ENCODE measurements at regions not wholly inside any gene's neighbourhood (a gene's known extent, or its start where the extent isn't known, plus 50 kb on each side); places are given as distances from the start of the nearest gene placed in this dataset.

DNA sequence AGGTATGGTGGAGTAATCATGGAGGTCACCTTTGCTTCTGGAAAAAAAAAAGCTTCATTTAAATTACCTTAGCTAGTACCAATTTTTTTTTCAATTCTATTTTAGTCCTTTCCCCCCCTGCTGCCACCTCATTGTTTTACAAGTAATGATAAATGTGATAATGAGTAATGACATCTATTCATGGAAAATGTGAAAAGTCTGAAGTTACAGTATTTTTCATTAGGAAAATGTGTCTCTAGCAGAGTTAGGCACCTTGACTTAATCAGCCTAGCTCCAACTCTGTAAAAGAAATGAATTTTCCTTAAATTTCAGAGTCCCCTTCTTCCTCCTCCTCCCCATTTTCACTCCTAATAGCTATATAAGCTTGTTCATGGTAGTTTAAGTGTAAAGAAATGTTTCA lies 204.9 kb upstream of the USP25 start:
- Histone ChIP-seq H3K79me2 (ENCODE audit: control insufficient read depth, insufficient read depth, low read length, poor library complexity) (no peaks in the 10 kb centered on the region), H2BK5ac (ENCODE audit: low read depth, low read length, poor library complexity) (no peak overlapping the region), H2BK120ac (ENCODE audit: insufficient read depth, low read length, poor library complexity) (no peak overlapping the region), H3K4me1 (ENCODE audit: control insufficient read depth in 1 of 2, insufficient read depth in 2 of 2, low read length in 2 of 2) (no peaks in the 10 kb centered on the region), H3K23ac (ENCODE audit: low read length) (no peak overlapping the region), H4K8ac (ENCODE audit: low read depth, low read length) (no peak overlapping the region), H2BK12ac (ENCODE audit: low read length) (no peak overlapping the region), H3K27me3 (ENCODE audit: insufficient read depth, low read length) (no peaks in the 10 kb centered on the region), H3K4ac (ENCODE audit: low read depth, low read length) (no peak overlapping the region), H2AFZ (ENCODE audit: insufficient read depth, low read length, poor library complexity) (no peak overlapping the region), H4K91ac (ENCODE audit: low read depth, low read length) (no peak overlapping the region), H3K4me3 (ENCODE audit: low read depth, low read length) (no peak overlapping the region), H3K4me2 (ENCODE audit: low read length) (no peak overlapping the region), H3K18ac (ENCODE audit: low read length) (no peak overlapping the region), H2AK5ac (ENCODE audit: low read length) (no peak overlapping the region), H3K14ac (ENCODE audit: low read length) (no peak overlapping the region), H3K9ac (ENCODE audit: low read length) (no peak overlapping the region), H3K9me3 (ENCODE audit: insufficient read depth, low read depth, low read length) (peaks cover 2% of the 10 kb centered on the region), H3K79me1 (ENCODE audit: low read length) (no peaks in the 10 kb centered on the region), H4K12ac (ENCODE audit: low read depth, low read length) (no peak overlapping the region), H3K27ac (ENCODE audit: low read depth, low read length) (no peak overlapping the region), H3K36me3 (ENCODE audit: control insufficient read depth in 1 of 2, insufficient read depth in 2 of 2, low read length in 2 of 2) (no peaks in the 10 kb centered on the region)
- DNase-seq = no peak

DNA sequence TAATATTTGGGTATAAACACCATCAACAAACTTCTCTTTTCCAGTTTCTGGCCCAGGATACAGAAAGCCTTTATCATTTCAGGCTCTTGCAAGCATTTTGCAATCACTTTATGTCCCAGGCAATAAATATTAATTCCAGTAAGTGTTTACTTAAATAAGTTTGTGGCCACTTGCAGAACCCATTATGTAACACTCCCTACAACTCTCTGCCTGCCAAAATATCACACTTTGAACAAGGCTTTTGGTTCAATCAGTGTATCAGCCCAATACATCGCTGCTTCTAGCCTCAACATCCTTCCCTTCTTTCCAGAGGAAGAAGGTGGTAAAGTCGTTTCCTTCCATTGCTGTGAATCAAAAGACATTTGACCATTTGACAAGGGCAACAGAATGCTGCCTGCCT lies 203.0 kb upstream of the USP25 start:
- H2BK5ac ChIP-seq (ENCODE audit: low read depth, low read length, poor library complexity) = no peak overlapping the region
- H4K8ac ChIP-seq (ENCODE audit: low read depth, low read length) = no peak overlapping the region
- no peak overlapping the region for H4K91ac ChIP-seq (ENCODE audit: low read depth, low read length)
- H3K14ac ChIP-seq (ENCODE audit: low read length) = no peak overlapping the region
- H3K27me3 ChIP-seq (ENCODE audit: insufficient read depth, low read length) = no peaks in the 10 kb centered on the region
- H2AK5ac ChIP-seq (ENCODE audit: low read length) = no peak overlapping the region
- no peak overlapping the region for H3K4ac ChIP-seq (ENCODE audit: low read depth, low read length)
- no peaks in the 10 kb centered on the region for H3K79me1 ChIP-seq (ENCODE audit: low read length)
- no peak overlapping the region for H3K27ac ChIP-seq (ENCODE audit: low read depth, low read length)
- H4K12ac ChIP-seq (ENCODE audit: low read depth, low read length) = no peak overlapping the region
- no peak overlapping the region for H3K4me2 ChIP-seq (ENCODE audit: low read length)
- no peak overlapping the region for H3K9ac ChIP-seq (ENCODE audit: low read length)
- WGBS (ENCODE audit: extremely low coverage, insufficient coverage, insufficient read length) = no CpG with 5 or more reads among the region's 2 CpGs
- no peak overlapping the region for H2BK12ac ChIP-seq (ENCODE audit: low read length)
- H2BK120ac ChIP-seq (ENCODE audit: insufficient read depth, low read length, poor library complexity) = no peak overlapping the region
- no peaks in the 10 kb centered on the region for H3K9me3 ChIP-seq (ENCODE audit: insufficient read depth, low read depth, low read length)
- no peaks in the 10 kb centered on the region for H3K4me1 ChIP-seq (ENCODE audit: control insufficient read depth in 1 of 2, insufficient read depth in 2 of 2, low read length in 2 of 2)
- H2AFZ ChIP-seq (ENCODE audit: insufficient read depth, low read length, poor library complexity) = no peak overlapping the region
- no peak overlapping the region for H3K4me3 ChIP-seq (ENCODE audit: low read depth, low read length)
- H3K23ac ChIP-seq (ENCODE audit: low read length) = peak overlapping the region; percentile 80
- H3K36me3 ChIP-seq (ENCODE audit: control insufficient read depth in 1 of 2, insufficient read depth in 2 of 2, low read length in 2 of 2) = no peaks in the 10 kb centered on the region
- H3K18ac ChIP-seq (ENCODE audit: low read length) = no peak overlapping the region
- DNase-seq = no peak
- no peaks in the 10 kb centered on the region for H3K79me2 ChIP-seq (ENCODE audit: control insufficient read depth, insufficient read depth, low read length, poor library complexity)

DNA sequence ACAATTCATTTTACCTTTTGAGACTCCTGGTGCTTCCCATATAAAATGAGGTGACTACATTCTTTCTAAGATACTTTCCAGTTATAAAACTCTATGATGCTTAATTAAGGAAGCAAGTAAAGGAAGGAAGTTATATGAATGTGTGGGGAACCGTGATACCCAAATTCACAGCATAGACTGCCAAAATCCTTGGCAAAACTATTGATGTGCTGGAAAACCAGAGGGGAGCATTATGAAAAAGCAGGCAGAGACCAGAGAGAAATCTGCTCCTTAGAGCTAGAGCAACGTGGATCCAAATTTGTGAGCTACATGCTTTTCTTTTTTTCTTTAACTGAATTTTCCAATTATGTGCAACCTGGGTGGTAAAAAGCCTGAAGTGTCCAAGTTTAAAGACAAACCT lies 201.4 kb upstream of the USP25 start:
- H4K91ac ChIP-seq (ENCODE audit: low read depth, low read length) = no peak overlapping the region
- H3K27me3 ChIP-seq (ENCODE audit: insufficient read depth, low read length) = no peaks in the 10 kb centered on the region
- no peak overlapping the region for H2BK5ac ChIP-seq (ENCODE audit: low read depth, low read length, poor library complexity)
- no peak overlapping the region for H2BK12ac ChIP-seq (ENCODE audit: low read length)
- H3K4me3 ChIP-seq (ENCODE audit: low read depth, low read length) = no peak overlapping the region
- no peak overlapping the region for H3K9ac ChIP-seq (ENCODE audit: low read length)
- no peaks in the 10 kb centered on the region for H3K36me3 ChIP-seq (ENCODE audit: control insufficient read depth in 1 of 2, insufficient read depth in 2 of 2, low read length in 2 of 2)
- H2AFZ ChIP-seq (ENCODE audit: insufficient read depth, low read length, poor library complexity) = no peak overlapping the region
- DNase-seq = no peak
- H4K12ac ChIP-seq (ENCODE audit: low read depth, low read length) = no peak overlapping the region
- no peak overlapping the region for H2AK5ac ChIP-seq (ENCODE audit: low read length)
- H3K18ac ChIP-seq (ENCODE audit: low read length) = no peak overlapping the region
- H3K23ac ChIP-seq (ENCODE audit: low read length) = no peak overlapping the region
- no CpG with 5 or more reads among the region's 2 CpGs for WGBS (ENCODE audit: extremely low coverage, insufficient coverage, insufficient read length)
- H3K27ac ChIP-seq (ENCODE audit: low read depth, low read length) = no peak overlapping the region
- H3K4ac ChIP-seq (ENCODE audit: low read depth, low read length) = no peak overlapping the region
- H2BK120ac ChIP-seq (ENCODE audit: insufficient read depth, low read length, poor library complexity) = no peak overlapping the region
- H3K14ac ChIP-seq (ENCODE audit: low read length) = no peak overlapping the region
- H3K79me1 ChIP-seq (ENCODE audit: low read length) = no peaks in the 10 kb centered on the region
- H3K9me3 ChIP-seq (ENCODE audit: insufficient read depth, low read depth, low read length) = no peaks in the 10 kb centered on the region
- no peak overlapping the region for H3K4me2 ChIP-seq (ENCODE audit: low read length)
- H3K4me1 ChIP-seq (ENCODE audit: control insufficient read depth in 1 of 2, insufficient read depth in 2 of 2, low read length in 2 of 2) = no peaks in the 10 kb centered on the region
- H3K79me2 ChIP-seq (ENCODE audit: control insufficient read depth, insufficient read depth, low read length, poor library complexity) = no peaks in the 10 kb centered on the region
- no peak overlapping the region for H4K8ac ChIP-seq (ENCODE audit: low read depth, low read length)

DNA sequence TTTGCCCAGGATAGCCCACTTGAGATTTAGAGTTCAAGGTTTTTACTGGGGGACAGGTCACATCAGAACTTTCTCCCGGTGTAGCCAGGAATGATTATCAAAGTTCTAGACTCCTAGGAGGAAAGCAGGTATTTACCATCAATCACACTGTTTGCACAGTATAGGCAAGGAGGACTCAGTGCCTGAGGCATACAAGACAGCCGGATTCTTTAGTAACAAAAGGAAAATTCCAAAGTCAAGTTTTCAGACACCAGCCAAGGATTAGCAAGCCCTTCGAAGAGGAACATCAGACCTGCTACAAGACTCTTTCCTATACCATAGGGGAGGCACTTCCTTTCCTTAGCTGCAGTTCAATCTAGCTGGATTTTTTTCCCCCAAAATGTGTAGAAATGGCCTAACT lies 197.8 kb upstream of the USP25 start:
- WGBS (ENCODE audit: extremely low coverage, insufficient coverage, insufficient read length) = no CpG with 5 or more reads among the region's 3 CpGs
- Histone ChIP-seq H3K23ac (ENCODE audit: low read length) (no peak overlapping the region), H2BK5ac (ENCODE audit: low read depth, low read length, poor library complexity) (no peak overlapping the region), H3K79me2 (ENCODE audit: control insufficient read depth, insufficient read depth, low read length, poor library complexity) (no peaks in the 10 kb centered on the region), H2AFZ (ENCODE audit: insufficient read depth, low read length, poor library complexity) (no peak overlapping the region), H2BK12ac (ENCODE audit: low read length) (no peak overlapping the region), H3K36me3 (ENCODE audit: control insufficient read depth in 1 of 2, insufficient read depth in 2 of 2, low read length in 2 of 2) (no peaks in the 10 kb centered on the region), H3K79me1 (ENCODE audit: low read length) (no peaks in the 10 kb centered on the region), H3K4me2 (ENCODE audit: low read length) (no peak overlapping the region), H3K4me3 (ENCODE audit: low read depth, low read length) (no peak overlapping the region), H3K4me1 (ENCODE audit: control insufficient read depth in 1 of 2, insufficient read depth in 2 of 2, low read length in 2 of 2) (no peaks in the 10 kb centered on the region), H3K4ac (ENCODE audit: low read depth, low read length) (no peak overlapping the region), H3K9me3 (ENCODE audit: insufficient read depth, low read depth, low read length) (no peaks in the 10 kb centered on the region), H2BK120ac (ENCODE audit: insufficient read depth, low read length, poor library complexity) (no peak overlapping the region), H3K27me3 (ENCODE audit: insufficient read depth, low read length) (no peaks in the 10 kb centered on the region), H3K9ac (ENCODE audit: low read length) (no peak overlapping the region), H4K12ac (ENCODE audit: low read depth, low read length) (no peak overlapping the region), H3K27ac (ENCODE audit: low read depth, low read length) (no peak overlapping the region), H2AK5ac (ENCODE audit: low read length) (no peak overlapping the region), H3K14ac (ENCODE audit: low read length) (no peak overlapping the region), H3K18ac (ENCODE audit: low read length) (no peak overlapping the region), H4K8ac (ENCODE audit: low read depth, low read length) (no peak overlapping the region), H4K91ac (ENCODE audit: low read depth, low read length) (no peak overlapping the region)
- peak in 1 of 2 donors; percentile 52 for DNase-seq

GRCh38 chr21:15533618-15534017 lies 196.2 kb upstream of the USP25 start:
- H4K8ac ChIP-seq (ENCODE audit: low read depth, low read length) = no peak overlapping the region
- no peak overlapping the region for H4K12ac ChIP-seq (ENCODE audit: low read depth, low read length)
- no peak overlapping the region for H3K14ac ChIP-seq (ENCODE audit: low read length)
- no peak overlapping the region for H2BK12ac ChIP-seq (ENCODE audit: low read length)
- no peak overlapping the region for H2BK5ac ChIP-seq (ENCODE audit: low read depth, low read length, poor library complexity)
- H3K79me1 ChIP-seq (ENCODE audit: low read length) = no peaks in the 10 kb centered on the region
- H3K9ac ChIP-seq (ENCODE audit: low read length) = no peak overlapping the region
- no peak overlapping the region for H3K4me3 ChIP-seq (ENCODE audit: low read depth, low read length)
- DNase-seq = peak in 1 of 2 donors; percentile 4
- H3K23ac ChIP-seq (ENCODE audit: low read length) = no peak overlapping the region
- H3K27ac ChIP-seq (ENCODE audit: low read depth, low read length) = no peak overlapping the region
- H3K27me3 ChIP-seq (ENCODE audit: insufficient read depth, low read length) = no peaks in the 10 kb centered on the region
- H2AK5ac ChIP-seq (ENCODE audit: low read length) = no peak overlapping the region
- H3K36me3 ChIP-seq (ENCODE audit: control insufficient read depth in 1 of 2, insufficient read depth in 2 of 2, low read length in 2 of 2) = no peaks in the 10 kb centered on the region
- no peaks in the 10 kb centered on the region for H3K4me1 ChIP-seq (ENCODE audit: control insufficient read depth in 1 of 2, insufficient read depth in 2 of 2, low read length in 2 of 2)
- H2AFZ ChIP-seq (ENCODE audit: insufficient read depth, low read length, poor library complexity) = no peak overlapping the region
- H2BK120ac ChIP-seq (ENCODE audit: insufficient read depth, low read length, poor library complexity) = no peak overlapping the region
- no peak overlapping the region for H3K18ac ChIP-seq (ENCODE audit: low read length)
- H4K91ac ChIP-seq (ENCODE audit: low read depth, low read length) = no peak overlapping the region
- no peak overlapping the region for H3K4ac ChIP-seq (ENCODE audit: low read depth, low read length)
- H3K4me2 ChIP-seq (ENCODE audit: low read length) = no peak overlapping the region
- no peaks in the 10 kb centered on the region for H3K79me2 ChIP-seq (ENCODE audit: control insufficient read depth, insufficient read depth, low read length, poor library complexity)
- H3K9me3 ChIP-seq (ENCODE audit: insufficient read depth, low read depth, low read length) = no peaks in the 10 kb centered on the region
- WGBS (ENCODE audit: extremely low coverage, insufficient coverage, insufficient read length) = no CpG with 5 or more reads among the region's 4 CpGs

All from trophoblast cell (in vitro differentiated cells and primary cell).